K562 (cell line): ENCODE measurements at regions not wholly inside any gene's neighbourhood (a gene's known extent, or its start where the extent isn't known, plus 50 kb on each side); places are given as distances from the start of the nearest gene placed in this dataset.

ENCODE experiments used
- ATAC-seq: fragments of 200-7000 bp; cut with Tn5 transposase; 3 replicates; pipeline ENCODE4 v1.9.1; 2020; ENCODE audit warnings: moderate library complexity
- BruUV-seq: library from RNA; stranded (reverse); fragments of 400-500 nt; replicated peaks from 2 replicates; lab custom pipeline; 2021; lab: Mats Ljungman, UMichigan
- CTCF ChIA-PET: fragments of 300-600 bp; formaldehyde crosslinking; extraction: SDS; loops from one replicate; lab custom pipeline; 2021; ENCODE audit warnings: low intra/inter-chr PET ratio; lab: Yijun Ruan, JAX
- POLR2A ChIA-PET: fragments of 300-600, 350-650 bp; sonication (Branson Sonifier 250); formaldehyde crosslinking; extraction: SDS; loops from one replicate; lab custom pipeline; 2021; ENCODE audit warnings: antibody characterized with exemption, inconsistent platforms; lab: Yijun Ruan, JAX
- DNase-seq, 4 experiments: peaks; one replicate each; pipeline versions ENCODE4 v3.0.0 to v3.0.0-alpha.2; 2011 to 2018; ENCODE audit warnings: low spot score in 3 of 4, mixed read lengths in 3 of 4; ENCODE audit errors: extremely low read depth in 1 of 4
- FAIRE-seq: peaks from 2 replicates; lab custom pipeline; 2011; peaks lifted over from hg19 to GRCh38; lab: Jason Lieb, UNC
- H2AFZ ChIP-seq: 2 replicates; pipeline ENCODE4 v1.6.0; 2011; ENCODE audit warnings: low read depth, low read length, control low read depth, inconsistent platforms
- H3K27ac ChIP-seq: fragments of 200-600 bp; 3 replicates; pipeline ENCODE4 v1.8.0; 2011; ENCODE audit warnings: low read depth, mild to moderate bottlenecking, control low read depth, inconsistent platforms, low read length, moderate library complexity, mixed read lengths; ENCODE audit errors: extremely low read depth
- H3K27me3 ChIP-seq, 2 experiments: fragments of 300-600 bp in 1 of 2; 2 replicates in 1 of 2; 3 replicates in 1 of 2; pipeline versions ENCODE4 v1.6.0 to v1.8.0; 2011; ENCODE audit warnings: inconsistent platforms in 2 of 2, low read length in 2 of 2, mild to moderate bottlenecking in 1 of 2, mixed read lengths in 1 of 2, moderate library complexity in 1 of 2; ENCODE audit not compliant: control insufficient read depth in 2 of 2, insufficient read depth in 2 of 2
- H3K36me3 ChIP-seq: fragments of 300-600 bp; 3 replicates; pipeline ENCODE4 v1.8.0; 2011; ENCODE audit warnings: mild to moderate bottlenecking, low read length, inconsistent platforms; ENCODE audit not compliant: control insufficient read depth, insufficient read depth
- H3K4me1 ChIP-seq, 2 experiments: fragments of 200-600 bp in 1 of 2; replicated peaks in 1 of 2; 2 replicates in 1 of 2; 3 replicates in 1 of 2; pipeline versions ENCODE4 v1.5.1 to v1.8.0; 2011; ENCODE audit warnings: inconsistent platforms in 2 of 2, low read length in 2 of 2, mild to moderate bottlenecking in 1 of 2, mixed read lengths in 1 of 2, moderate library complexity in 1 of 2; ENCODE audit not compliant: control insufficient read depth in 2 of 2, insufficient read depth in 2 of 2
- H3K4me2 ChIP-seq: 2 replicates; pipeline ENCODE4 v1.6.1; 2011; ENCODE audit warnings: low read length, control low read depth, inconsistent platforms, mixed read lengths; ENCODE audit not compliant: insufficient read depth
- H3K4me3 ChIP-seq: fragments of 200-600 bp; sonication (generic), shearing (Covaris generic); 2 replicates; pipeline ENCODE4 v1.5.1; 2016; ENCODE audit warnings: control low read depth, inconsistent platforms
- H3K79me2 ChIP-seq: fragments of 200-600 bp; 3 replicates; pipeline ENCODE4 v1.8.0; 2011; ENCODE audit warnings: low read length, inconsistent platforms; ENCODE audit not compliant: control insufficient read depth, insufficient read depth
- H3K9ac ChIP-seq, 2 experiments: 2 replicates each; pipeline versions ENCODE4 v1.6.0 to v1.6.1; 2011; ENCODE audit warnings: low read depth in 2 of 2, low read length in 2 of 2, control low read depth in 1 of 2, inconsistent platforms in 1 of 2, mild to moderate bottlenecking in 1 of 2, mixed read lengths in 1 of 2; ENCODE audit not compliant: insufficient read depth in 1 of 2
- H3K9me1 ChIP-seq: one replicate; pipeline ENCODE4 v1.6.0; 2011; ENCODE audit warnings: inconsistent platforms, mild to moderate bottlenecking, low read length, moderate library complexity; ENCODE audit not compliant: control insufficient read depth, insufficient read depth
- H3K9me3 ChIP-seq: replicated peaks from 2 replicates; pipeline ENCODE4 v1.5.1; 2011; ENCODE audit warnings: low read depth, low read length, inconsistent platforms; ENCODE audit not compliant: control insufficient read depth, insufficient read depth
- H4K20me1 ChIP-seq: replicated peaks from 2 replicates; pipeline ENCODE4 v1.6.1; 2011; ENCODE audit warnings: low read length, inconsistent platforms, mixed read lengths; ENCODE audit not compliant: control insufficient read depth, insufficient read depth
- ARID2 ChIP-seq: fragments of 450-650 bp; IDR thresholded peaks from 2 replicates; pipeline ENCODE4 v1.6.1; 2017; ENCODE audit warnings: antibody characterized with exemption, mild to moderate bottlenecking
- ARID3B ChIP-seq: fragments of 250-450 bp; sonication (Bioruptor Pico); IDR thresholded peaks from 2 replicates; pipeline ENCODE4 v1.4.0; 2020; ENCODE audit warnings: borderline replicate concordance
- GABPB2 ChIP-seq: fragments of 250-450 bp; sonication (Bioruptor Pico); conservative IDR thresholded peaks from 2 replicates; pipeline ENCODE4 v1.5.1; 2021; ENCODE audit warnings: mild to moderate bottlenecking
- IRF2 ChIP-seq: sonication (generic); formaldehyde crosslinking; IDR thresholded peaks from 2 replicates; pipeline ENCODE4 v1.8.1; 2022; ENCODE audit warnings: mild to moderate bottlenecking, missing genetic modification reagents
- NCOA6 ChIP-seq: fragments of 450-650 bp; IDR thresholded peaks from 2 replicates; pipeline ENCODE4 v1.6.1; 2017; ENCODE audit warnings: mild to moderate bottlenecking
- NFRKB ChIP-seq: fragments of 450-650 bp; IDR thresholded peaks from 2 replicates; pipeline ENCODE4 v1.6.1; 2016; ENCODE audit warnings: low read depth
- REST ChIP-seq, 2 experiments: fragments of 450-650 bp; formaldehyde crosslinking in 1 of 2; IDR thresholded peaks; 2 replicates each; pipeline versions ENCODE4 v1.4.0 to v1.6.1; 2014 to 2020; ENCODE audit warnings: mild to moderate bottlenecking in 2 of 2, borderline replicate concordance in 1 of 2, low read depth in 1 of 2
- SMAD4 ChIP-seq: fragments of 250-450 bp; sonication (Bioruptor Pico); conservative IDR thresholded peaks from 2 replicates; pipeline ENCODE4 v1.8.0; 2021; ENCODE audit warnings: inconsistent platforms, mild to moderate bottlenecking, moderate library complexity
- TAF9B ChIP-seq: fragments of 450-650 bp; IDR thresholded peaks from 2 replicates; pipeline ENCODE4 v1.6.1; 2018; ENCODE audit warnings: mild to moderate bottlenecking; ENCODE audit not compliant: partially characterized antibody
- ZKSCAN3 ChIP-seq: fragments of 250-450 bp; sonication (Bioruptor Pico); IDR thresholded peaks from 2 replicates; pipeline ENCODE4 v1.4.0; 2020
- WGBS: fragments of 100-300 bp; shearing (Covaris generic); methylation state at CpG from one replicate; pipeline ENCODE4 v1.1.6; 2016; ENCODE audit warnings: low coverage, mixed read lengths; ENCODE audit not compliant: insufficient coverage; ENCODE audit errors: missing lambda C conversion rate; 5-methylcytosine and 5-hydroxymethylcytosine counted together
- in situ Hi-C: fragments of 300-500 bp; cut with MboI; formaldehyde crosslinking; loops from 4 replicates; pipeline ENCODE4 v1.15.0; 2018; ENCODE audit warnings: inconsistent platforms, mixed read lengths
- intact Hi-C: fragments of 100-400 bp; cut with micrococcal nuclease; formaldehyde crosslinking; loops from 2 replicates; pipeline ENCODE4 v1.14.2; 2022

DNA sequence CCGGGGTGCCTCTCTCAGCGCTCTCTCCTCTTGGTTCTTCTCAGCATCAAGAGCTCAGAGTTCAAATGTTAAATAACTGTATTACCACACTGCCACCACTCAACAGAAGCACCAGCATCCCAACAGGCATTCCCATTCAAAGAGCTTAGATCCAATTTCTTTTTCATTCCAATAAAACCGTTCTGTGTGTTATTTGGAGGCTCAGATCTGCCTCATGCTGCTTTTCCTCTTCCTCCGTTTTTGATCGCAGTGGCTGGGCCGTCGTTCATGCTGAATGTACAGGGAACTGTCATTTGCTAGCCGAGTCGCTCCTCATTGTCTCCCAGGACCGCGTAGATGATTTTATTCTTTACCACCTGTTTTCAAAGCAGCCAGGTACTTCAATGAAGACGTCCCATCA lies 798.9 kb upstream of the SALL3 start:
- H3K9me3 ChIP-seq = no peaks in the 10 kb centered on the region
- H3K9ac ChIP-seq = no peak overlapping the region
- WGBS = 0% methylated on average over 11 of the region's 12 CpGs
- in situ Hi-C loops (no loop called here), intact Hi-C loops (no loop called here)
- no peaks in the 10 kb centered on the region for H3K4me1 ChIP-seq
- BruUV-seq = no TSS peak
- H3K36me3 ChIP-seq = no peaks in the 10 kb centered on the region
- ATAC-seq (no peak), FAIRE-seq (no peak), DNase-seq (no peak)
- H4K20me1 ChIP-seq = no peaks in the 10 kb centered on the region
- no peaks in the 10 kb centered on the region for H3K79me2 ChIP-seq
- H3K27me3 ChIP-seq = no peaks in the 10 kb centered on the region
- H3K4me3 ChIP-seq = no peak overlapping the region
- CTCF ChIA-PET = no interaction called here
- no peak overlapping the region for H3K4me2 ChIP-seq
- POLR2A ChIA-PET = no interaction called here
- no peak overlapping the region for H3K27ac ChIP-seq
- H2AFZ ChIP-seq = no peak overlapping the region
- TF ChIP-seq ARID2 (no peak), NCOA6 (no peak), ZKSCAN3 (CRISPR knock-in tag) (no peak), IRF2 (CRISPR knock-in tag) (no peak), TAF9B (no peak), NFRKB (no peak), GABPB2 (no peak), REST (IDR thresholded peaks at IDR 0.05; ENCODE audit: borderline replicate concordance) (no peak), REST (CRISPR knock-in tag; IDR thresholded peaks at IDR 0.05; ENCODE audit: low read depth) (no peak), ARID3B (CRISPR knock-in tag) (no peak), SMAD4 (CRISPR knock-in tag) (no peak)
- TF ChIP-seq, all 486 proteins: peak for 0
- no peaks in the 10 kb centered on the region for H3K9me1 ChIP-seq
